B cell (primary cell): ENCODE measurements at regions not wholly inside any gene's neighbourhood (a gene's known extent, or its start where the extent isn't known, plus 50 kb on each side); places are given as distances from the start of the nearest gene placed in this dataset.

Experiments used
- ATAC-seq: fragments of 200-7000 bp; cut with Tn5 transposase; one replicate; pipeline ENCODE4 v1.10.0; 2021; ENCODE audit warnings: low read depth, mild to moderate bottlenecking, moderate number of reproducible peaks, moderate library complexity
- CTCF ChIA-PET: fragments of 350-600 bp; sonication (Branson Sonifier 250); formaldehyde crosslinking; loops from one replicate; lab custom pipeline; 2021; ENCODE audit warnings: antibody characterized with exemption, inconsistent platforms; lab: Charles Lee
- POLR2A ChIA-PET: fragments of 350-600 bp; sonication (Branson Sonifier 250); formaldehyde crosslinking; loops from one replicate; lab custom pipeline; 2021; ENCODE audit warnings: antibody characterized with exemption; lab: Charles Lee
- DNase-seq: peaks from one replicate; pipeline ENCODE4 v3.0.0; 2013
- H2AFZ ChIP-seq: 2 replicates; pipeline ENCODE4 v1.6.1; 2012; ENCODE audit warnings: mild to moderate bottlenecking, low read depth, low read length; ENCODE audit not compliant: insufficient read depth, poor library complexity, severe bottlenecking
- H3K27ac ChIP-seq, 2 donors: 1 replicate in 1 of 2; 2 replicates in 1 of 2; pipeline ENCODE4 v1.5.1; 2012 to 2013; ENCODE audit warnings: low read length in 2 of 2, mild to moderate bottlenecking in 2 of 2, moderate library complexity in 1 of 2
- H3K27me3 ChIP-seq, 4 experiments: fragments of 200-600 bp in 1 of 4; sonication (generic) in 1 of 4; replicated peaks in 1 of 4; 1 replicate in 2 of 4; 2 replicates in 2 of 4; pipeline versions ENCODE4 v1.6.1 to v1.7.0; 2013 to 2016; ENCODE audit warnings: low read length in 3 of 4, mild to moderate bottlenecking in 2 of 4, mixed read lengths in 1 of 4, moderate library complexity in 1 of 4; ENCODE audit not compliant: insufficient read depth in 4 of 4, control insufficient read depth in 3 of 4; ENCODE audit errors: control extremely low read depth in 1 of 4
- H3K36me3 ChIP-seq, 2 experiments: replicated peaks in 1 of 2; 1 replicate in 1 of 2; 2 replicates in 1 of 2; pipeline versions ENCODE4 v1.6.1 to v1.7.1; 2013; ENCODE audit warnings: low read length in 1 of 2; ENCODE audit not compliant: insufficient read depth in 2 of 2, control insufficient read depth in 1 of 2; ENCODE audit errors: control extremely low read depth in 1 of 2, extremely low read depth in 1 of 2
- H3K4me1 ChIP-seq, 2 donors: fragments of 200-600 bp in 1 of 2; sonication (generic) in 1 of 2; 1 replicate in 1 of 2; 2 replicates in 1 of 2; pipeline versions ENCODE4 v1.5.1 to v1.6.1; 2013 to 2017; ENCODE audit warnings: low read length in 2 of 2; ENCODE audit not compliant: control insufficient read depth in 2 of 2, insufficient read depth in 2 of 2
- H3K4me2 ChIP-seq: replicated peaks from 2 replicates; pipeline ENCODE3; 2012; ENCODE audit warnings: mild to moderate bottlenecking, low read depth, low read length; ENCODE audit not compliant: poor library complexity, severe bottlenecking
- H3K4me3 ChIP-seq, 5 experiments: fragments of 200-600 bp in 1 of 5; sonication (generic) in 1 of 5; 1 replicate in 3 of 5; 2 replicates in 2 of 5; pipeline versions ENCODE4 v1.5.1 to v1.7.0; 2011 to 2016; ENCODE audit warnings: low read length in 4 of 5, mild to moderate bottlenecking in 4 of 5, low read depth in 2 of 5, control low read depth in 1 of 5, moderate library complexity in 1 of 5; ENCODE audit not compliant: insufficient read depth in 1 of 5; ENCODE audit errors: control extremely low read depth in 1 of 5, extremely low read depth in 1 of 5
- H3K79me2 ChIP-seq: fragments of 200-600 bp; sonication (generic); one replicate; pipeline ENCODE4 v1.6.0; 2016; ENCODE audit warnings: low read length; ENCODE audit not compliant: control insufficient read depth, insufficient read depth
- H3K9ac ChIP-seq: fragments of 200-600 bp; sonication (generic); 2 replicates; pipeline ENCODE4 v1.6.1; 2017; ENCODE audit warnings: mild to moderate bottlenecking, low read length, moderate library complexity
- H3K9me3 ChIP-seq, 3 donors: one replicate each; pipeline versions ENCODE4 v1.6.1 to v1.7.1; 2013; ENCODE audit warnings: low read length in 2 of 3; ENCODE audit not compliant: control insufficient read depth in 2 of 3, insufficient read depth in 1 of 3; ENCODE audit errors: control extremely low read depth in 1 of 3
- H4K20me1 ChIP-seq: 2 replicates; pipeline ENCODE4 v1.6.0; 2012; ENCODE audit warnings: mild to moderate bottlenecking, low read length; ENCODE audit not compliant: insufficient read depth, control insufficient read depth, poor library complexity, severe bottlenecking
- H3K27ac Mint-ChIP-seq: one replicate; pipeline ENCODE4 v1.8.0; 2021; ENCODE audit warnings: mixed read lengths
- H3K27me3 Mint-ChIP-seq: one replicate; pipeline ENCODE4 v1.8.0; 2021; ENCODE audit warnings: mixed read lengths
- H3K4me1 Mint-ChIP-seq: one replicate; pipeline ENCODE4 v1.8.0; 2021; ENCODE audit warnings: mixed read lengths
- H3K4me3 Mint-ChIP-seq: one replicate; pipeline ENCODE4 v1.8.0; 2021; ENCODE audit warnings: mixed read lengths
- H3K9me3 Mint-ChIP-seq: one replicate; pipeline ENCODE4 v1.8.0; 2022; ENCODE audit warnings: mixed read lengths; ENCODE audit not compliant: insufficient read depth
- EZH2 ChIP-seq: IDR thresholded peaks from 2 replicates; pipeline ENCODE4 v1.6.1; 2012; ENCODE audit warnings: borderline replicate concordance, low read depth, mild to moderate bottlenecking, moderate library complexity, low read length; ENCODE audit not compliant: insufficient read depth, poor library complexity, severe bottlenecking
- WGBS: methylation state at CpG from one replicate; pipeline ENCODE4 v1.1.5; 2013; ENCODE audit warnings: missing lambda C conversion rate; ENCODE audit not compliant: insufficient coverage; 5-methylcytosine and 5-hydroxymethylcytosine counted together
- intact Hi-C: fragments of 100-400 bp; cut with micrococcal nuclease; formaldehyde crosslinking; loops from one replicate; pipeline ENCODE4 v1.10.0; 2022
- TF ChIP-seq, protein P1 (sequence below): fragments of 200-600 bp; IDR thresholded peaks from one replicate; pipeline ENCODE4 v1.8.0; 2022; ENCODE audit warnings: antibody characterized with exemption, mild to moderate bottlenecking

GRCh38 chrX:124242131-124242530 lies 90.3 kb upstream of the TEX13D start:
- no peaks in the 10 kb centered on the region for H4K20me1 ChIP-seq
- peaks cover 0 to 4% (median 0%) of the 10 kb centered on the region in 3 donors for H3K9me3 ChIP-seq
- H3K4me1 ChIP-seq, result no peaks in the 10 kb centered on the region
- Mint-ChIP-seq H3K27ac (no peak overlapping the region), H3K4me3 (no peak overlapping the region), H3K9me3 (no peaks in the 10 kb centered on the region), H3K4me1 (no peaks in the 10 kb centered on the region), H3K27me3 (no peaks in the 10 kb centered on the region)
- H3K27ac ChIP-seq, result no peak overlapping the region
- no peak overlapping the region for H2AFZ ChIP-seq
- no peak overlapping the region for H3K9ac ChIP-seq
- ChIA-PET CTCF (no interaction called here), POLR2A (no interaction called here)
- H3K4me2 ChIP-seq, result no peak overlapping the region
- no peaks in the 10 kb centered on the region for H3K79me2 ChIP-seq
- DNase-seq (no peak), ATAC-seq (no peak)
- intact Hi-C loops, result no loop called here
- H3K4me3 ChIP-seq, result no peak overlapping the region
- no peak for TF ChIP-seq EZH2
- TF ChIP-seq, protein P1, sequence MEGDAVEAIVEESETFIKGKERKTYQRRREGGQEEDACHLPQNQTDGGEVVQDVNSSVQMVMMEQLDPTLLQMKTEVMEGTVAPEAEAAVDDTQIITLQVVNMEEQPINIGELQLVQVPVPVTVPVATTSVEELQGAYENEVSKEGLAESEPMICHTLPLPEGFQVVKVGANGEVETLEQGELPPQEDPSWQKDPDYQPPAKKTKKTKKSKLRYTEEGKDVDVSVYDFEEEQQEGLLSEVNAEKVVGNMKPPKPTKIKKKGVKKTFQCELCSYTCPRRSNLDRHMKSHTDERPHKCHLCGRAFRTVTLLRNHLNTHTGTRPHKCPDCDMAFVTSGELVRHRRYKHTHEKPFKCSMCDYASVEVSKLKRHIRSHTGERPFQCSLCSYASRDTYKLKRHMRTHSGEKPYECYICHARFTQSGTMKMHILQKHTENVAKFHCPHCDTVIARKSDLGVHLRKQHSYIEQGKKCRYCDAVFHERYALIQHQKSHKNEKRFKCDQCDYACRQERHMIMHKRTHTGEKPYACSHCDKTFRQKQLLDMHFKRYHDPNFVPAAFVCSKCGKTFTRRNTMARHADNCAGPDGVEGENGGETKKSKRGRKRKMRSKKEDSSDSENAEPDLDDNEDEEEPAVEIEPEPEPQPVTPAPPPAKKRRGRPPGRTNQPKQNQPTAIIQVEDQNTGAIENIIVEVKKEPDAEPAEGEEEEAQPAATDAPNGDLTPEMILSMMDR, result no peak
- no peaks in the 10 kb centered on the region for H3K36me3 ChIP-seq
- WGBS, result 100% methylated on average over 1 of the region's 5 CpGs
- H3K27me3 ChIP-seq, result no peaks in the 10 kb centered on the region

GRCh38 chrX:124249345-124249744 lies 83.1 kb upstream of the TEX13D start:
- Histone ChIP-seq H3K79me2 (no peaks in the 10 kb centered on the region), H3K27me3 (no peaks in the 10 kb centered on the region), H2AFZ (no peak overlapping the region), H3K9me3 (peaks cover 0 to 7% (median 0%) of the 10 kb centered on the region in 3 donors), H3K4me1 (no peaks in the 10 kb centered on the region), H3K4me3 (no peak overlapping the region), H3K36me3 (no peaks in the 10 kb centered on the region), H3K9ac (no peak overlapping the region), H3K4me2 (no peak overlapping the region), H4K20me1 (no peaks in the 10 kb centered on the region), H3K27ac (no peak overlapping the region)
- Mint-ChIP-seq H3K27me3 (no peaks in the 10 kb centered on the region), H3K4me1 (no peaks in the 10 kb centered on the region), H3K27ac (no peak overlapping the region), H3K9me3 (peaks cover 5% of the 10 kb centered on the region), H3K4me3 (no peak overlapping the region)
- intact Hi-C loops, result no loop called here
- no peak for TF ChIP-seq EZH2
- TF ChIP-seq, protein P1, result no peak
- DNase-seq (no peak), ATAC-seq (no peak)
- POLR2A ChIA-PET, result no interaction called here
- WGBS, result no CpG with 5 or more reads among the region's 1 CpG
- CTCF ChIA-PET, result no interaction called here
